RWPE2 (cell line): ENCODE measurements at regions not wholly inside any gene's neighbourhood (a gene's known extent, or its start where the extent isn't known, plus 50 kb on each side); places are given as distances from the start of the nearest gene placed in this dataset.

Experiments
- ATAC-seq: fragments of 200-7000 bp; cut with Tn5 transposase; 3 replicates; pipeline ENCODE4 v1.9.1; 2021; ENCODE audit warnings: low read depth
- DNase-seq: peaks from one replicate; pipeline ENCODE4 v3.0.0-alpha.2; 2020; ENCODE audit warnings: low spot score
- H3K27ac ChIP-seq: fragments of 450-650 bp; 2 replicates; pipeline ENCODE4 v1.5.1; 2017; ENCODE audit warnings: mild to moderate bottlenecking; ENCODE audit not compliant: poor library complexity, severe bottlenecking
- H3K27me3 ChIP-seq: fragments of 250-450 bp; sonication (Bioruptor Pico); 2 replicates; pipeline ENCODE4 v1.5.1; 2021; ENCODE audit warnings: mild to moderate bottlenecking, moderate library complexity; ENCODE audit not compliant: insufficient read depth, poor library complexity, severe bottlenecking
- H3K36me3 ChIP-seq: fragments of 250-450 bp; sonication (Bioruptor Pico); 2 replicates; pipeline ENCODE4 v1.5.1; 2020; ENCODE audit warnings: low read depth, mild to moderate bottlenecking, moderate library complexity
- H3K4me1 ChIP-seq: fragments of 250-450 bp; sonication (Bioruptor Pico); 2 replicates; pipeline ENCODE4 v1.5.1; 2021; ENCODE audit warnings: mild to moderate bottlenecking, moderate library complexity; ENCODE audit not compliant: insufficient read depth, poor library complexity, severe bottlenecking
- H3K4me3 ChIP-seq: fragments of 250-450 bp; sonication (Bioruptor Pico); 2 replicates; pipeline ENCODE4 v1.5.1; 2021; ENCODE audit warnings: mild to moderate bottlenecking, moderate library complexity; ENCODE audit not compliant: severe bottlenecking
- H3K9me3 ChIP-seq: fragments of 250-450 bp; sonication (Bioruptor Pico); 2 replicates; pipeline ENCODE4 v1.5.1; 2021; ENCODE audit warnings: mild to moderate bottlenecking, moderate library complexity; ENCODE audit not compliant: severe bottlenecking
- TF ChIP-seq, protein P1 (sequence below): fragments of 450-650 bp; IDR thresholded peaks from one replicate; pipeline ENCODE4 v1.5.1; 2017; ENCODE audit warnings: mild to moderate bottlenecking, moderate library complexity; ENCODE audit not compliant: poor library complexity, severe bottlenecking

DNA sequence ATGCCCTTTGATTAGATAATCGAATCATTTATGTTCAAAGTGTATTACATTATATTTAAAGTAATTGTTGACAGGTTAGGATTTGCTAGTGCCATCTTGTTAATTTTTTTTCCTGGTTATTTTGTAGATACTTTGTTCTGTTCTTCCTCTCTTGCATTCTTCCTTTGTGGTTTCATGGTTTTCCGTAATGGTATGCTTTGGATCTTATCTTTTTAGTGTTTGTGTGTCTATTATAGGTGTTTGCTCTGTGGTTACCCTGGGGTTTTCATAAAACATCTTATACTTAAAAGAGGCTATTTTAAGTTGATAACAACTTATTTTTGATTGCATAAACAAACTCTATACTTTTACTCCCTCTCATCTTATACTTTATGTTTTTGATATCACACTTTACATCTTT, 108.2 kb upstream of the SRD5A3 start:
- no peaks in the 10 kb centered on the region for H3K36me3 ChIP-seq
- no peak overlapping the region for H3K4me3 ChIP-seq
- no peak for ATAC-seq
- no peaks in the 10 kb centered on the region for H3K4me1 ChIP-seq
- TF ChIP-seq, protein P1, sequence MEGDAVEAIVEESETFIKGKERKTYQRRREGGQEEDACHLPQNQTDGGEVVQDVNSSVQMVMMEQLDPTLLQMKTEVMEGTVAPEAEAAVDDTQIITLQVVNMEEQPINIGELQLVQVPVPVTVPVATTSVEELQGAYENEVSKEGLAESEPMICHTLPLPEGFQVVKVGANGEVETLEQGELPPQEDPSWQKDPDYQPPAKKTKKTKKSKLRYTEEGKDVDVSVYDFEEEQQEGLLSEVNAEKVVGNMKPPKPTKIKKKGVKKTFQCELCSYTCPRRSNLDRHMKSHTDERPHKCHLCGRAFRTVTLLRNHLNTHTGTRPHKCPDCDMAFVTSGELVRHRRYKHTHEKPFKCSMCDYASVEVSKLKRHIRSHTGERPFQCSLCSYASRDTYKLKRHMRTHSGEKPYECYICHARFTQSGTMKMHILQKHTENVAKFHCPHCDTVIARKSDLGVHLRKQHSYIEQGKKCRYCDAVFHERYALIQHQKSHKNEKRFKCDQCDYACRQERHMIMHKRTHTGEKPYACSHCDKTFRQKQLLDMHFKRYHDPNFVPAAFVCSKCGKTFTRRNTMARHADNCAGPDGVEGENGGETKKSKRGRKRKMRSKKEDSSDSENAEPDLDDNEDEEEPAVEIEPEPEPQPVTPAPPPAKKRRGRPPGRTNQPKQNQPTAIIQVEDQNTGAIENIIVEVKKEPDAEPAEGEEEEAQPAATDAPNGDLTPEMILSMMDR, result no peak
- no peaks in the 10 kb centered on the region for H3K9me3 ChIP-seq
- H3K27me3 ChIP-seq, result no peaks in the 10 kb centered on the region
- H3K27ac ChIP-seq, result no peak overlapping the region
- DNase-seq, result no peak

DNA sequence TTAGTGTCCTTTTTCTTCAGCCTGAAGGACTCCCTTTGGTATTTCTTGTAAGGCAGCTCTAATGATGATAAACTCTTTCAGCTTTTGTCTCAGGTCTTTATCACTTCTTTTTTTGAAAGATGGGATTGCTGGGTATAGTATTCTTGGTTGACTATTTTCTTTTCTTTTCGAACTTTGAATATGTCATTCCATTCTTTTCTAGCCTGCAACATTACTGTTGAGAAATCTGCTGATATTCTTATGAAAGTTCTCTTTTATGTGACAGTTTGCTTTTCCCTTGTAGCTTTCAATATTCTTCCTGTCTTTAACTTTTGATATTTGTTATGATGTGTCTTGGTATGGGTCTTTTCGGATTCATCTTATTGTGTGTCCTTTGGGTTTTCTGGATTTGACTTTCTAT, 107.6 kb upstream of the SRD5A3 start:
- no peaks in the 10 kb centered on the region for H3K36me3 ChIP-seq
- TF ChIP-seq, protein P1, result no peak
- no peaks in the 10 kb centered on the region for H3K4me1 ChIP-seq
- H3K4me3 ChIP-seq, result no peak overlapping the region
- ATAC-seq (no peak), DNase-seq (no peak)
- H3K27me3 ChIP-seq, result no peaks in the 10 kb centered on the region
- no peaks in the 10 kb centered on the region for H3K9me3 ChIP-seq
- no peak overlapping the region for H3K27ac ChIP-seq

DNA sequence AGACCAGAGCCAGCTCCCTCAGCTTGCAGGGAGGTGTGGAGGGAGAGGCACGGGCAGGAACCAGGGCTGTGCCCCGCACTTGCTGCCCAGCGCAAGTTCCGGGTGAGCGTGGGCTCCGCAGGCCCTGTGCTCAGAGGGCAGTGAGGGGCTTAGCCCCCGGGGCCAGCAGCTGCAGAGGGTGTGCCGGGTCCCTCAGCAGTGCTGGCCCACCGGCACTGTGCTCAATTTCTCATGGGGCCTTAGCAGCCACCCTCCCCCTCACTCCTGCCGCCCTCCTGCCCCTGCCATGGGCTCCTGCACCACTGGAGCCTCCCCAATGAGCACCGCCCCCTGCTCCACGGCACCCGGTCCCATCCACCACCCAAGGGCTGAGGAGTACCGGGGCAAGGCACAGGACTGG, 104.6 kb upstream of the SRD5A3 start:
- H3K36me3 ChIP-seq, result no peaks in the 10 kb centered on the region
- DNase-seq (no peak), ATAC-seq (no peak)
- no peak overlapping the region for H3K4me3 ChIP-seq
- H3K9me3 ChIP-seq, result no peaks in the 10 kb centered on the region
- H3K27ac ChIP-seq, result no peak overlapping the region
- H3K4me1 ChIP-seq, result no peaks in the 10 kb centered on the region
- no peaks in the 10 kb centered on the region for H3K27me3 ChIP-seq
- TF ChIP-seq, protein P1, result no peak

DNA sequence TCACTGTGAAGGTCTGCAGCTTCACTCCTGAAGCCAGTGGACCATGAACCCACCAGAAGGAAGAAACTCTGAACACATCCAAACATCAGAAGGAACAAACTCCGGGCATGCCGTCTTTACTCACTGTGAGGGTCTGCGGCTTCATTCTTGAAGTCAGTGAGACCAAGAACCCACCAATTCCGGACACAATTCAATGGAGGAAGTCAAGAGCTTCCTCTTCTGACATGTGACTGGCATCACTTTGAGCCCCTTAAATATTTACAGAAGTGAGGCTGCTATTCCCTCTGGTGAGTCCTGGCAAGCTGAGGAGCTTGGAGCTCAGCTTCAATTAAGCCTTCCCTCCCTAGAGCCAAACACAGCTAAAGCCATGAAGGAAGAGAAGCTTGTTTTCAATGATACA, 103.5 kb upstream of the SRD5A3 start:
- H3K27me3 ChIP-seq, result no peaks in the 10 kb centered on the region
- DNase-seq (no peak), ATAC-seq (no peak)
- no peak overlapping the region for H3K4me3 ChIP-seq
- H3K27ac ChIP-seq, result no peak overlapping the region
- H3K9me3 ChIP-seq, result no peaks in the 10 kb centered on the region
- no peaks in the 10 kb centered on the region for H3K36me3 ChIP-seq
- TF ChIP-seq, protein P1, result no peak
- H3K4me1 ChIP-seq, result no peaks in the 10 kb centered on the region

DNA sequence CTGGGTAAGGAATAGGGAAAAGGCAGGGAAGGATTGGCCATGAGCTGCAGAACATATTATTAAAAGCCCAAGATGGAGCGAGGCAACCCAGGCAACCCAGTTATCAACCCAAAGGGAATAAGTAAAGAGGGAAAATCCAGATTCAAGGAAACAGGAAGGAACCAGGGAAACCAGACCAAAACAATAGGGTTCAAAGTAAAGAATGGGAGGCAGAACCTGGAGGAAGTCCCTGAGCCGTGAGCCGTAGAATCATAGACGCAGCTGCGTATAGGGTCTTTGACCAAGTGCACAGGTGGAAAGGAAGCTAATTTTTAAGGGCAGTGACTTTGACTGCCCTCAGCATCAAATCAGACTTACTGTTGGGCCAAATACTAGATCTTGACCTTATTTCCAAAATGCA, 98.5 kb upstream of the SRD5A3 start:
- no peak for DNase-seq
- no peak for ATAC-seq
- no peaks in the 10 kb centered on the region for H3K4me1 ChIP-seq
- no peaks in the 10 kb centered on the region for H3K27me3 ChIP-seq
- no peak overlapping the region for H3K27ac ChIP-seq
- no peaks in the 10 kb centered on the region for H3K36me3 ChIP-seq
- TF ChIP-seq, protein P1, result no peak
- H3K4me3 ChIP-seq, result no peak overlapping the region
- no peaks in the 10 kb centered on the region for H3K9me3 ChIP-seq
